ENCODE measurements at regions not wholly inside any gene's neighbourhood (a gene's known extent, or its start where the extent isn't known, plus 50 kb on each side); places are given as distances from the start of the nearest gene placed in this dataset.

DNA sequence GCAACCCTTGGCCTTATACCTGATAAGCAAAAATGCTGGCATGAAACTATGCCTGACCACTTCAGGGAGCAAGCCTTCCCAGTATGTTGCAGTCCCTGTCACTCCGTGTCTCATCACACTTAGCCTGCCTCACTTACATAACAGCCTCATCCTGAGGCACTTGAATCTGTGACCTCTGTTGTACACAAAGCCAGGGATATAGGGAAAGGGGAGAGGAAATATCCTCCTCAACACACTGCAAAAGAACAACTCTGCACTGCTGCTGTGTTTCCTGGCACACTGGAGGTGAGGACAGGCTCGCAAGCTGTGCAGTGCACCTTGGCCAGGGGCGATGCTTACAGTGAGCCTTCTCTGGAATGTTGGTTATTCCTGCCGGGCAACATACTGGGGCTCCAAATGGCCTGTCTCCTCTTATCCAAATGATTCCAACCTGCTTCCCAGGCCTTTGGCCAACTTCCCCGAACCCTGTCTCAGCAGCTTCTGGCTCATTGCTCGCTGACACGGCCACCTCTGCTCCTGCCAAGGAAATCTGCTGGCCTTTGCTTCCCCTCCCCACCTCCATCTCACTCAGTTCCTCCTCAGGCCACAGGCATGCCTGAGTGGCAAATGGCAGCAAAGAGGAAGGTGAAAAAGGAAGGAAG is 109.2 kb downstream of the CD47 start:
- H3K36me3 Mint-ChIP-seq (ENCODE audit: insufficient read depth in 1 of 3, low read depth in 3 of 3), result no peaks in the 10 kb centered on the region
- WGBS (ENCODE audit: extremely low coverage, insufficient read length, low lambda C conversion rate), result no CpG with 5 or more reads among the region's 7 CpGs

More for the DNA sequence above, 109.2 kb downstream of the CD47 start:
- Histone ChIP-seq H3K27me3 (ENCODE audit: insufficient read depth, low read length) (no peaks in the 10 kb centered on the region), H3K18ac (ENCODE audit: insufficient read length, low read depth, low read length) (no peak overlapping the region), H4K91ac (ENCODE audit: insufficient read length, low read depth, low read length) (no peak overlapping the region), H3K56ac (ENCODE audit: insufficient read length, low read depth, low read length) (no peak overlapping the region), H2BK15ac (ENCODE audit: low read depth, low read length) (no peak overlapping the region), H3K27ac (ENCODE audit: insufficient read length, low read depth, low read length) (no peak overlapping the region), H3K4me2 (ENCODE audit: insufficient read depth, insufficient read length, low read length) (no peak overlapping the region), H3T11ph (ENCODE audit: low read length) (no peak overlapping the region), H3K79me1 (ENCODE audit: insufficient read depth, low read depth, low read length, poor library complexity, severe bottlenecking) (no peaks in the 10 kb centered on the region), H3K9me3 (ENCODE audit: control insufficient read depth, low read depth, low read length) (no peaks in the 10 kb centered on the region), H3K9ac (ENCODE audit: extremely low read depth, insufficient read length, low read length) (no peak overlapping the region), H2BK5ac (ENCODE audit: insufficient read length, low read length) (no peak overlapping the region), H3K14ac (ENCODE audit: insufficient read depth, low read length) (no peak overlapping the region), H2BK12ac (ENCODE audit: insufficient read length, low read depth, low read length) (no peak overlapping the region), H3K79me2 (ENCODE audit: insufficient read depth, low read length) (no peaks in the 10 kb centered on the region), H2BK120ac (ENCODE audit: low read depth, low read length, poor library complexity, severe bottlenecking) (no peak overlapping the region), H3K23me2 (ENCODE audit: insufficient read length, low read depth, low read length, poor library complexity, severe bottlenecking) (no peaks in the 10 kb centered on the region), H3K4me1 (ENCODE audit: insufficient read depth, low read length) (peaks cover 2% of the 10 kb centered on the region; the same call in 1 of the 2 replicates), H3K23ac (ENCODE audit: insufficient read length, low read depth, low read length) (no peak overlapping the region), H4K8ac (replicated peaks; ENCODE audit: insufficient read length, low read depth, low read length) (no peak overlapping the region), H2AFZ (ENCODE audit: low read length) (no peak overlapping the region), H2AK5ac (ENCODE audit: insufficient read length, low read length) (no peak overlapping the region), H4K20me1 (ENCODE audit: control insufficient read depth, insufficient read depth, insufficient read length) (no peaks in the 10 kb centered on the region), H2BK20ac (ENCODE audit: low read depth, low read length, poor library complexity, severe bottlenecking) (no peak overlapping the region), H4K5ac (ENCODE audit: insufficient read length, low read depth, low read length) (no peak overlapping the region), H3K4ac (ENCODE audit: low read depth, low read length) (no peak overlapping the region)
- no peaks in the 10 kb centered on the region; the same call in 1 of the 2 replicates for H3K27me3 Mint-ChIP-seq (ENCODE audit: low read depth)
- peak; percentile 31 for DNase-seq
- H3K9me3 Mint-ChIP-seq, result no peaks in the 10 kb centered on the region
- peaks cover 4 to 5% of the 10 kb centered on the region in 2 experiments; a peak in 3 of 4 replicates for H3K4me1 Mint-ChIP-seq
- no peak overlapping the region for H3K4me3 Mint-ChIP-seq
- H3K27ac Mint-ChIP-seq, result peak overlapping the region in 1 of 3 experiments; percentile 81; a peak in 1 of 7 replicates
- TF ChIP-seq, protein P1, sequence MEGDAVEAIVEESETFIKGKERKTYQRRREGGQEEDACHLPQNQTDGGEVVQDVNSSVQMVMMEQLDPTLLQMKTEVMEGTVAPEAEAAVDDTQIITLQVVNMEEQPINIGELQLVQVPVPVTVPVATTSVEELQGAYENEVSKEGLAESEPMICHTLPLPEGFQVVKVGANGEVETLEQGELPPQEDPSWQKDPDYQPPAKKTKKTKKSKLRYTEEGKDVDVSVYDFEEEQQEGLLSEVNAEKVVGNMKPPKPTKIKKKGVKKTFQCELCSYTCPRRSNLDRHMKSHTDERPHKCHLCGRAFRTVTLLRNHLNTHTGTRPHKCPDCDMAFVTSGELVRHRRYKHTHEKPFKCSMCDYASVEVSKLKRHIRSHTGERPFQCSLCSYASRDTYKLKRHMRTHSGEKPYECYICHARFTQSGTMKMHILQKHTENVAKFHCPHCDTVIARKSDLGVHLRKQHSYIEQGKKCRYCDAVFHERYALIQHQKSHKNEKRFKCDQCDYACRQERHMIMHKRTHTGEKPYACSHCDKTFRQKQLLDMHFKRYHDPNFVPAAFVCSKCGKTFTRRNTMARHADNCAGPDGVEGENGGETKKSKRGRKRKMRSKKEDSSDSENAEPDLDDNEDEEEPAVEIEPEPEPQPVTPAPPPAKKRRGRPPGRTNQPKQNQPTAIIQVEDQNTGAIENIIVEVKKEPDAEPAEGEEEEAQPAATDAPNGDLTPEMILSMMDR (conservative IDR thresholded peaks at IDR 0.05), result no peak

Data from H9 (cell line).